Right atrium auricular region (tissue), 2 donors: ENCODE measurements at regions not wholly inside any gene's neighbourhood (a gene's known extent, or its start where the extent isn't known, plus 50 kb on each side); places are given as distances from the start of the nearest gene placed in this dataset.

Source experiments
- DNase-seq: peaks from one replicate; pipeline ENCODE4 v3.0.0-alpha.2; 2019; ENCODE audit warnings: low spot score
- H3K27ac ChIP-seq, 2 donors: fragments of 200-600 bp; sonication (generic); 1 replicate in 1 of 2; 2 replicates in 1 of 2; pipeline ENCODE4 v1.5.1; 2016 to 2019
- H3K27me3 ChIP-seq, 2 donors: fragments of 200-600 bp; sonication (generic); one replicate each; pipeline versions ENCODE4 v1.5.1 to v1.6.0; 2017 to 2019
- H3K36me3 ChIP-seq: fragments of 200-600 bp; sonication (generic); one replicate; pipeline ENCODE4 v1.5.1; 2016
- H3K4me1 ChIP-seq, 2 donors: fragments of 200-600 bp; sonication (generic); one replicate each; pipeline versions ENCODE4 v1.5.1 to v1.6.0; 2017 to 2019
- H3K4me3 ChIP-seq, 2 donors: fragments of 200-600 bp; sonication (generic); 1 replicate in 1 of 2; 2 replicates in 1 of 2; pipeline ENCODE4 v1.5.1; 2017 to 2019; ENCODE audit warnings: mild to moderate bottlenecking in 1 of 2, moderate library complexity in 1 of 2
- H3K9me3 ChIP-seq, 2 donors: fragments of 200-600 bp; sonication (generic); one replicate each; pipeline ENCODE4 v1.5.1; 2019
- CTCF ChIP-seq, 2 donors: fragments of 200-600 bp; sonication (generic); IDR thresholded peaks; one replicate each; pipeline ENCODE4 v1.5.1; 2019; ENCODE audit warnings: antibody characterized with exemption in 2 of 2

DNA sequence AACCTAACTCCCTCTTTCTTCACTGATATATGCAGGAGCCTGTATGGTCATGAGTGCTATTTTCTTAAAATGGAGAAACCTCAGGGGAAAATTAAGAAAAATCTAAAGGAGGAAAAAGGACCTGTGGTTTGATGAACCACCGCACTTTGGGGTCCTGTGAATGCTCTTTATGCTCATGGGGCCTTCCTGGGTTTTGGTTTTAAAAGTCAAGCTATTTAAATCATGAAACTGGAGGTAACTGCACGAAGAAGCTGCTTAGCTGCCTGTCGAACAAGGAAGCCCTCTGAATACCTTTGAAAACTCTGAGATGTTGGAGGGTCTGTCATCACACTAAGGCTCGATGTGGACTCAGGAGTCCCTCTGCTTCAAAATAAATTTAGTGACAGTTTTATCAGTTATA lies 564.5 kb upstream of the ADAMTS16 start:
- Histone ChIP-seq H3K27me3 (no peaks in the 10 kb centered on the region), H3K4me1 (no peaks in the 10 kb centered on the region)
- TF ChIP-seq CTCF (IDR thresholded peaks at IDR 0.05), result no peak

DNA sequence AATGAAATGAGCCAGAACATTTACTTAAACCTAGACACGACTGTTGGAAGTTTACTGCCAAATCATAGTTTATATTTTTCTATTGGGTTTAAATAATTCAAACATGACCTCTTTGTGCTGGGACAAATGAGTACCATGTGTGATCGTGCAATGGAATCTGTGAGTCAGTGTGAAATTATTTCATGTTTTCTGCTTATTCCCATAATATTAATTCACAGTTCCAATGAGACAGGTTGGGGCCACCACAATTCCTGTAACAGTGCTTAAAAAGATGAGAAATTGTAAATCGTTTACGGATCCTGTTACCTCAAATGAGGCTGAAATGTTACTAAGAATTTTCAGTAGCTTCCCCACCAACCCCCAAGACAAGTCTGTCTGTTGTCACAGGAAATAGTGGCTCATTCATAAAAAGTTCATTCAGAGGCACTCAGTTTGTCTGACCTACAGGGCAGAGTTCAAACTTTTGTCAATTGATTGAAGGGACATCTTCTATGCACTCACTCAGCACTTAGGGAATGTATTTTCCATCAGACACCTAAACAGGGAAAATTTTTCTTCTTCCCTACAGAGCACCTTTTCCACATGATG lies 563.9 kb upstream of the ADAMTS16 start:
- no peak for TF ChIP-seq CTCF (IDR thresholded peaks at IDR 0.05)

More for the DNA sequence above, 564.5 kb upstream of the ADAMTS16 start:
- Histone ChIP-seq H3K36me3 (no peaks in the 10 kb centered on the region), H3K27ac (no peak overlapping the region), H3K9me3 (no peaks in the 10 kb centered on the region), H3K4me3 (no peak overlapping the region)
- no peak for DNase-seq

GRCh38 chr5:4576908-4577307 lies 563.2 kb upstream of the ADAMTS16 start:
- Histone ChIP-seq H3K27me3 (no peaks in the 10 kb centered on the region), H3K36me3 (no peaks in the 10 kb centered on the region), H3K9me3 (no peaks in the 10 kb centered on the region), H3K27ac (no peak overlapping the region), H3K4me3 (no peak overlapping the region), H3K4me1 (no peaks in the 10 kb centered on the region)
- no peak for TF ChIP-seq CTCF (IDR thresholded peaks at IDR 0.05)
- no peak for DNase-seq

More for the DNA sequence above, 563.9 kb upstream of the ADAMTS16 start:
- no peaks in the 10 kb centered on the region for H3K27me3 ChIP-seq
- no peaks in the 10 kb centered on the region for H3K36me3 ChIP-seq
- no peak overlapping the region for H3K27ac ChIP-seq
- H3K9me3 ChIP-seq, result no peaks in the 10 kb centered on the region
- H3K4me3 ChIP-seq, result no peak overlapping the region
- DNase-seq, result no peak
- H3K4me1 ChIP-seq, result no peaks in the 10 kb centered on the region

GRCh38 chr5:4579679-4580078 lies 560.5 kb upstream of the ADAMTS16 start:
- no peak for DNase-seq
- H3K27me3 ChIP-seq, result no peaks in the 10 kb centered on the region
- H3K36me3 ChIP-seq, result no peaks in the 10 kb centered on the region
- no peak overlapping the region for H3K27ac ChIP-seq
- H3K9me3 ChIP-seq, result no peaks in the 10 kb centered on the region
- H3K4me3 ChIP-seq, result no peak overlapping the region
- no peak for TF ChIP-seq CTCF (IDR thresholded peaks at IDR 0.05)
- no peaks in the 10 kb centered on the region for H3K4me1 ChIP-seq

DNA sequence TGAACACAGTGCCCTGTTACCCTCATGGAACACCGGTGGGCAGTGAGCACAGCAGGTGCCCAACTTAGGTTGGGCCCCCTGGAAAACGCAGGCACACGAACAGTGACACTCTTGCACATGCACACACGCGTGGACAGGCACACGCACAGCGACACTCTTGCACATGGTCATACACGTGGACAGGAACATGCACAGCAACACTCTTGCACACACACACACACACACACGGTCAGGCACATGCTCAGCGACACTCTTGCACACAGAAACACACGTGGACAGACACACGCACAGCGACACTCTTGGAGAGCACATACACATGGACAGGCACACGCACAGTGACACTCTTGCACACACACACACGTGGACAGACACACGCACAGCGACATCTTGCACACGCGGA lies 559.4 kb upstream of the ADAMTS16 start:
- H3K9me3 ChIP-seq, result no peaks in the 10 kb centered on the region
- H3K36me3 ChIP-seq, result no peaks in the 10 kb centered on the region
- no peak overlapping the region for H3K4me3 ChIP-seq
- H3K27me3 ChIP-seq, result no peaks in the 10 kb centered on the region
- H3K4me1 ChIP-seq, result no peaks in the 10 kb centered on the region
- no peak for DNase-seq
- TF ChIP-seq CTCF (IDR thresholded peaks at IDR 0.05), result no peak
- no peak overlapping the region for H3K27ac ChIP-seq

- H3K27ac ChIP-seq, result no peak overlapping the region
- H3K36me3 ChIP-seq, result no peaks in the 10 kb centered on the region
- H3K9me3 ChIP-seq, result no peaks in the 10 kb centered on the region
- no peak overlapping the region for H3K4me3 ChIP-seq
- no peaks in the 10 kb centered on the region for H3K27me3 ChIP-seq
- TF ChIP-seq CTCF (IDR thresholded peaks at IDR 0.05), result no peak
- no peaks in the 10 kb centered on the region for H3K4me1 ChIP-seq
- DNase-seq, result no peak
Observed at GRCh38 chr5:4581289-4581688, 558.8 kb upstream of the ADAMTS16 start.
